HG02870 (cell line): ENCODE measurements at regions not wholly inside any gene's neighbourhood (a gene's known extent, or its start where the extent isn't known, plus 50 kb on each side); places are given as distances from the start of the nearest gene placed in this dataset.
"Not testable (repeated sequence)": the region's sequence is repeated elsewhere in the genome, so short reads cannot be mapped to it uniquely, and the experiment has no call there.

Experiments
- ATAC-seq: cut with Tn5 transposase; IDR thresholded peaks from one replicate; pipeline ENCODE4 v1.9.1; 2021; ENCODE audit warnings: mild to moderate bottlenecking, moderate library complexity; ENCODE audit not compliant: unreplicated experiment

DNA sequence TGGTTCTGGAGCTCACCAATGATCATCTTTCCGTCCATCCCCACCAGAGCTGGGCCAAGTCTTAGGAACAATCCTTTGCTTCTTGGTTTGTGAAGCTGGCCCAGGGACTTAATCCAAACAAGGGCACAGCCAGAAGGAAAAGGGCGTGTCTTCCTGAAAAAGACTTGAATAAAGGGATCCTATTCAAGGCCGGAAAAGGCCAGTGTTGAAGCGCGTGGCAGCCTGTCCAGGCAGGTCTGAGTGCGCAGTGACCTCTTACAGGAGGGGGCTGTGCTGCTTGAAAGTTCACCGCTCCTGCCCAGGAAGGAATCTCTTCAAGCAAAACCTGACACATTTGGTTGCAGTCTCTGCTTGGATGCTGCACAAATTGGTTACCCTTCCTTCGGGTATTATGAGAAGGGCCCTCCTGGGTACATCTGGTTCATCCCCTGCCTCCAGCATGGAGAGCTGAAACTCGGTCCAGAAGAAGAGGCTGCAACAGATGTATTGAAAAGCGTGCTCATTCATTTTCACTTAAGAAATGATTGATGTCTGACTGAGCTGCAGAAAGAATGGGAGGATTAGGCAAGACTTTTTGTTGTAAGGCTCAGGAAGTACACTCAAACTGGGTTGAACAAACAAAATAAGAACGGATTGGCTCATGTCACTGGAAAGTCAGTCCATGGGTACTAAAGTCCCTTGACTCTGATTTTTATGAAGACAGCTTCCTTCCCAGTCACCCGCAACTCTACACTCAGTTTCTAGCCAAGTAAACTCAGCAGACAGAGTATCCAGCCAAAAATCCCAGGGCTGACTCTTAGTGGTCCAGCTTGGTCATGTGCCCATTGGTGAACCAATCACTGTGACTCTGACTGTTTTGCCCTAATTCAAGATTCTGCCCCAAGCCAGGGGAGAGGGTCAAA, 136.3 kb downstream of the TFAP2C start:
- ATAC-seq, result no peak

DNA sequence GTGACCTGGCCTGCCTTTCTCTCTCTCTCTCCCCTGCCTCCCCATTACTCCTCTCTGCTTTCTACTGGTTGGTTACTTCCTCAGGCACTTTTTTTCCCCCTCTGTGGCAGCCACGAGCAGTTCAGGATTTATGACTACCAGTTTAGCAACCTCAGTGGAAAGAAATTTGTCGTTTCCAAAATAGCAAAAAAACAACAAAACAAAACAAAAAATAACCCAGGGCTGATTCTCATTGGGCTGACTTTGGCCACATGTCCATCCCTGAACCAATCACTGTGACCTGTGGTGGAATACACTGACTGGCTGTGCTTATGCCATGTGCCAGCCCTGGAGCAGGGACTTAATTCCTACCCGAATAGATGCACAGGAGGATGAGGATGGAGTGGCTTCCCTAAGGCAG, 137.4 kb downstream of the TFAP2C start:
- no peak for ATAC-seq

DNA sequence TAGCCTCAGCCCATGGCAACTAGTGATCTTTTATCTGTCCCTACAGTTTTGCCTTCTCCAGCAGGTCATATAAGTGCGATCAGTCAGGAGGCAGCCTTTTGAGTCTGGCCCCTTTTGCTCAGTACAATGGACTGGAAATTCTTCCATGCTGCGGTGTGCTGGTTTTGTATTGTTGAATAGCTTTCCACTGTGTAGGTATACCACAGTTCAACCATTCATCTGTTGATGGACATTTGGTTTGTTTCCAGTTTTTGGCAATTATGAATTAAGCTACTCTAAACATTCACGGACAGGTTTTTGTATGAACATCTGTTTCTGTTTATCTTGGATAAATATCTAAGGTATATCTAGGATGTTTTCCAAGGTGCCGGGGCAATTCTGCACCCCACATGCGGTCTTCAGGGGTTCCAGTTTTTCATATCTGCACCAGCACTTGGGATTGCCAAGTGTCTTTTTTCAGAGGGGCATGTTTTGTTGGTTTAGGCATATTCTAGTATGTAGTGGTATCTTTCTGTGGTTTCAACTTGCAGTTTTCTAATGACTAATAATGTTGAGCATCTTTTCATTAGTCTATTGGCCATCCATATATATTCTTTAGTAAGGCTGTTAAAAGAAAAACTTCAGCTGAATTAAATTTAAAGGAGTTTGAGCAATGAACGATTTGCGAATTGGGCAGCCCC, 141.0 kb downstream of the TFAP2C start:
- ATAC-seq, result no peak

DNA sequence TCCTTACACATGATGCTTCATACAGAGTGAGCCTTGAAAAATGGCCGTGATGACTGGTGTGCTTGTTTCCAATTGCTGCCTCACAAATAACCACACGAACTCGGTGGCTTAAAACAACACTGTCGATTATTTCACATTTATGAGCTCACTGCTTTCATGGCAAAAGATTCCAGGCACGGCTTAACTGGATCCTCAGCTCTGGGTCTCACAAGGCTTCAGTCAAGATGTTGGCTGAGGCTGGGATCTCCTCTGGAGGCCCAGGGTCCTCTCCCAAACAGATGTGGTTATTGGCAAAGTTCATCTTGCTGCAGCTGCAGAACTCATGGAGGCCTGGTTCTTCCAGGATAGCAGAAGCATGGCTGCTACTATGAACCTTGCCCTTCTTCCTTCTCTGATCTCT, 144.6 kb downstream of the TFAP2C start:
- no peak for ATAC-seq

DNA sequence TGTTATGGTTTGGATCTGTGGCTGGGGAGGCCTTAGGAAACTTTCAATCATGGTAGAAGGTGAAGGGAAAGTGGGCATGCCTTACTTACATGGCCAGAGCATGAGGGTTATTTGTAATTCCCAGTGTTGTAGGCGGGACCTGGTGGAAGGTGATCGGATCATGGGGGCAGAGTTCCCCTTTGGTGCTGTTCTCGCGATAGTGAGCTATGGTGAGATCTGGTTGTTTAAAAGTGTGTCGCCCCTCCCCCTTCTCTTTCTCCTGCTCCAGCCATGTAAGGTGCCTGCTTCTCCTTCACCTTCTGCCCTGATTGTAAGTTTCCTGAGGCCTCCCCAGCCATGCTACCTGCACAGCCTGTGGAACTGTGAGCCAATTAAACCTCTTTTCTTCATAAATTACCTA, 145.8 kb downstream of the TFAP2C start:
- no peak for ATAC-seq

DNA sequence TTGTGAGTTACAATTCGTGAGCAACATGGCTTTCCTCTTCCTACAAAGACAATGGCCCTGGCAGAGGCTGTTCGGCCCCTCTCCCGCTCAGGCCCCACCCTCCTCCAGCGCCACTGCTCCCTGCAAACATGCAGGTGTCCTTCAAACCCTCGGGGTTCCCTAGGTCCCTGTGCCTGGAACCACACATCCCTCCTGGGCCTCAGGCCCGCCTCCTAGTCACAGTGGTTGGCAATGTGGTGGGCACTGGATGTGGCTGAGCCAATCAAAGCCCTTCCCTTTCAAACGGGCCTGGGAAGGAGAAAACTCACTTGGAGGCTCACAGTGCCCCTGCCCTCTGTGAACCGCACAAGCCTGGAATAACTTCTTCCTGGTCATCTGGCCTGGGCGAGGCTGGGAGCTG, 147.2 kb downstream of the TFAP2C start:
- no peak for ATAC-seq

DNA sequence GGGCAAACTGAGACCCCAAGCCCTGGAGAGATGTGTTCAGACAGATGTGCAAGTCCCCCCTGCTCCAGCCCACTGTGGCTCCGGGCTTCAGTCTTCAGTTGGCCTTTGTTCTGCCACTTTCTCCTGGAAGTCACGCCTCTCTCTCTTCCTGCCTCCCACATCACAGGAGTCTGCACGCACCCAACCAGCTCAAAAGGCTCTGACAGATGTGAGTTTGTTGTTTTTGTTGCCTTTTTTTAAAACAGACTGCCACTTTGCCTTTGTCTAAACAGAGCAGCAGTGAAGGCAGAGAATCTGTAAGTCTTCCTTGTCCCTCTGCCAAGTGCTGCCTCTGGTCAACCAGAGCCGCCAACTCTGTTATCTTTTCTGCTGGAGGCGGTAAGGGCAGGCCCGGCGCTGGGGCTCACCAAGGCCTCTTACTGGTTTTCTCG, 149.7 kb downstream of the TFAP2C start:
- no peak for ATAC-seq

DNA sequence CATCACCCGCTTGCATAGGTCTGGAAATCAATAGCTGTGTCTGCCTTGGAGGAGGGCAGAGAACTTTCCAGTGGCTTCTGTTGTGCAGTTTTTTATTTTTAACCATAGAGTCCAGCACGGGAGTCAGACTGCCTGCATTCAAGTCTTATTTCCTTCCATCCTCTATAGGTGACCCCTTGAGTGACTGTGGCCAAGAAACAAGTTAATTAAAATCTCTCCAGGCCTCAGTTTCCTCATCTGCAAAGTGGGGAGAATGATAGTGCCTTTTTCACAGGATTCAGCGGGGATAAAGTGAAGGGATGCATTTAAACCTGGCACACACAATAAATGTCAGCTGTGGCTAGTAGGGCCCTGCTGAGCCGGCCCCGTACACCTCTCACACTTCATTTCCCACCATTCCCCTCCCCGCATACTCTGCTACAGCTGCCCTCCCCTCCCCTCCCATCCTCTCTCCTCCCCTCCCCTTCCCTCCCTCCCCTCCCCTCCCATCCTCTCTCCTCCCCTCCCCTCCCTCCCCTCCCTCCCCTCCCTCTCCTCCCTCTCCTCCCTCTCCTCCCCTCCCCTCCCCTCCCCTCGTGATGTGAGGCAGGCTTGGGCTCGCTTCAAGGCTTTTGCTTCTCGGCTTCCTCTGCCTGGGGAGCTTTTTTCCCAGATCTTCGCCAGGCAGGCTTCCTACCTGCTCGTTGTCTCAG, 150.5 kb downstream of the TFAP2C start:
- no peak for ATAC-seq

DNA sequence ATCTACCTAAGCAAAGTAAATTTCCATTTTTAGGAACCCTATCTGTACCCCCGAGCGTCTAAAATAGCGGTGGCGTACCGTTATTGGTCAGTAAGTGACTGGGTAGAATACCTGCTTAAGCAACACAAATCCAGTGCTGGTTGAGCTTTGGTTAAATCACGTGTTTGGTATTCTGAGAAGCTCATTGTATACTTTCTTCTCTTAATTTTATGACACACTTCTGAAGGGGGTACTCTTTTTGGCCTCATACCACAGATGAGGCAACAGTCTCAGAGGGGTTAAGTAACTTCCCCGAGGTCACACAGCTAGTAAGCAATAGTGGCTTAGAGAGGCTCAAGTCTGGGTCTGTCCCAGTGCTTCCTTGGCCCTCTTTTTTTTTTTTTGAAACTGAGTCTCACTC, 151.2 kb downstream of the TFAP2C start:
- no peak for ATAC-seq

DNA sequence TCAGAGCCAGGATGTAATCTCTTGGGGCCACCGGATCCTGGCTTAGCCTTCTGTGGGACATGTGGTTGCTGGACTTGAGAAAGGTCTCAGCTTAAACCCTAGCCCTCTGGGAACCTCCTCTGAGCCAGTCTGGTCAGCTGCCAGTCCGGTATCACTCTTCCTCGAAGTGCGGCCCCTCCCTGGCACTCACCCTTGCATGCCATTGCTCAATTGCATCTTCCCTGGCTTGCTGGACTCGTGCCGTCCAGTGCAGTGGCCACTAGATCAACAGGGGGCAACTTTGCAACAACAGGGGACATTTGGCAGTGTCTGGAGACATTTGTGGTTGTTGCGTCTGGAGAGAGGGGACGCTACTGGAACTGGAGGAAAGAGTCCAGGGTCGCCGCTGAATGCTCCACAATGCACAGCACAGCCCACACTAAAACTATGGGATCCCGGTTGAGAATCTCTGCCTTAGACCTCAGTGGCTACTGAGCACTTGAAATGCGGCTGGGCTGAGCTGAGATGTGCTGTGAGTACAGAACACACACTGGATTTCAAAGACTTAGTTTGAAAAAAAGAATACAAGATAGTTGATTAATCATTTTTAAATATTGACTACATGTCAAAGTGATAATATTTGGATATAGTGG, 152.1 kb downstream of the TFAP2C start:
- ATAC-seq, result no peak

DNA sequence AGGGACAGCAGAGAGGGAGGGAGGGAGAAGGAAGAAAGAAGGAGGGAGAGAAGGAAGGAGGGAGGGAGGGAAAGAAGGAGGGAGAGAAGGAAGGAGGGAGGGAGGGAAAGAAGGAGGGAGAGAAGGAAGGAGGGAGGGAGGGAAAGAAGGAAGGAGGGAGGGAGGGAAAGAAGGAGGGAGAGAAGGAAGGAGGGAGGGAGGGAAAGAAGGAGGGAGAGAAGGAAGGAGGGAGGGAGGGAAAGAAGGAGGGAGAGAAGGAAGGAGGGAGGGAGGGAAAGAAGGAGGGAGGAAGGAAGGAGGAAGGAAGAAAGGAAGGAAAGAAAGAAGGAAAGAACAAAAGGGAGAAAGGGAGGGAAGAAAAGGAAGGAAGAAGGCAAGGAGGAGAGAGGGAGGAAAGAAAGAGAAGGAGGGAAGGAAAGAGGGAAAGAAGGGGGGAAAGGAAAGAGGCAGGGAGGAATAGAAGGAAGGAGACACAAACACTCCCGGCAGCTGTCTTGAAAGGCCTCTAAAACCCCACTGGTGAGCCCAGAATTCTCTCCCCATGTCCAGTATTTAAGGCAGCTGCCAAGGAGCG, 153.0 kb downstream of the TFAP2C start:
- ATAC-seq, result not testable (repeated sequence)

DNA sequence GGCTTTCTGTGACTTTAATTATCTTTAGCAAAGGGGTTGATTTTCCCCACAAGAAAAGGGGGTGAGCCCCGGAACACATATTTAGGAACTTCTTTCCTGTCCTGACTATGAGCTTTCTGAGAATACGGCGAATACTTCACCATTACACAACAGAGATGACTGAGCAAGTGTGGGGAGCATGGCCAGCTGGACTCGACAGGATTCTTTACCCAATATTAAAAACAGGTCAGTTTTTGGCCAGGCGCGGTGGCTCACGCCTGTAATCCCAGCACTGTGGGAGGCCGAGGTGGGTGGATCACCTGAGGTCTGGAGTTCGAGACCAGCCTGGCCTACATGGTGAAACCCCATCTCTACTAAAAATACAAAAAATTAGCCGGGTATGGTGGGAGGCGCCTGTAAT, 153.7 kb downstream of the TFAP2C start:
- not testable (repeated sequence) for ATAC-seq

DNA sequence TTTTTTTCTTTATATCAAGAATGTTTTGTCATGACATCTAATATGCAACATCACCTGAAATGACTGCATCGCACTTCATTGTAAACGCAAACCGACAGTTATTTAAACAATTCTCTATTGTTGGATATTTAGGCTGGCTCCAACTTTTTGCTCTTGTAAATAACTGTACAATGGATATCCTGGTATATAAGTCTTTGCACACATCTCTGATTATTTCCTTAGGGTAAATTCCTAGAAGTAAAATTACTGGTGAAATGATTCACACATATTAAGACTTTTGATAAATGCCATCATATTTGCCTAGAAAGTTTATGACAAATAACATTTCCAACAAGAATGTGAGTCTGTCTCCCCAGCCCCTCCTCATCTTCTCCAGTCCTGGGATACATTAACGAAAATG, 154.7 kb downstream of the TFAP2C start:
- ATAC-seq, result no peak

DNA sequence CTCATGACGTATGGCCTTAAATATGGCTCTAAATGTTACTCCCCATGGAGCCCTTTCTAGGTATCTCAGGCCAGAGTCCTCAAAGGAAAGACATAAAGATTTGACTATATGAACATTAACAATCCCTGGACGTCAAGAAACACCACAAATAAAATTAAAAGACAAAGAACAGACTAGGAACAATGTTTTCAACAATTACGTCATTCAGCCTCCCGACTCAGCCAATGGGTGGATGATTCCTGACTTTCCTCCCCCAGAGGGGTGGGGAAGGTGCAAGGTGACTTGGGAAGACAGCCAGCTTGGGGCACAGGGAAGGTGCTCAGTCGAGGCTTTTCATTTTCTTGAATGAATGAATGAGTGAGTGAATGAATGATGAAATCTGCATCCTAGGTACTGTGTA, 157.4 kb downstream of the TFAP2C start:
- no peak for ATAC-seq

DNA sequence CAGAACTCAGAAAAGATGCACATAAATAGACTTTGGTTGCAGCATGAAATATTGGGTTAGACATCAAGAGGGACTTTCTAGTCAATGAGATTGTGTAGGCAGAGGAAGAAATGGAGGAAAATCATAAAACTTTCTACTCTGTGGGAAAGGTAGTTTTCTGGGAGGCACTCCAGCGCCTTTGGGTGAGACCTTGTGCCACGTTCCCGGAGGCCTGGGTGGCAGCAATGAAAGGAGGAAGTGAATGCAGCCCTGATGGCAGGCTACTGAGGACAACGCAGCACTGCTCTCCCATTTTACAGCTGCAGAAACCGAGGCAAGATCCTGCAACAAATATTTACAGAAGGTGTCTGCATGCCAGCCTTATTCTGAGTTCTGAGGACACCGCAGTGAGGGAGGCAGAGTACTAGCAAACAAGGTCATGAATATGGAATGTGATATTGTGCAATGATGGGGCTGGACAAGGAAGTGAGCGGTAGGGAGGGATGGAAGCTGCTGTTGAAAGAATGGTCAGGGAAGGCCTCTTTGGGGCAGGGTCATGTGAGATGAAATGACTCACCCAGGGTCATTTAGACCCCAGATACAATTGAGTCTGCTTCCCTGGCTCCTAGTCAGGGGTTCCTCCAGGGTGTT, 159.1 kb downstream of the TFAP2C start:
- ATAC-seq, result no peak

DNA sequence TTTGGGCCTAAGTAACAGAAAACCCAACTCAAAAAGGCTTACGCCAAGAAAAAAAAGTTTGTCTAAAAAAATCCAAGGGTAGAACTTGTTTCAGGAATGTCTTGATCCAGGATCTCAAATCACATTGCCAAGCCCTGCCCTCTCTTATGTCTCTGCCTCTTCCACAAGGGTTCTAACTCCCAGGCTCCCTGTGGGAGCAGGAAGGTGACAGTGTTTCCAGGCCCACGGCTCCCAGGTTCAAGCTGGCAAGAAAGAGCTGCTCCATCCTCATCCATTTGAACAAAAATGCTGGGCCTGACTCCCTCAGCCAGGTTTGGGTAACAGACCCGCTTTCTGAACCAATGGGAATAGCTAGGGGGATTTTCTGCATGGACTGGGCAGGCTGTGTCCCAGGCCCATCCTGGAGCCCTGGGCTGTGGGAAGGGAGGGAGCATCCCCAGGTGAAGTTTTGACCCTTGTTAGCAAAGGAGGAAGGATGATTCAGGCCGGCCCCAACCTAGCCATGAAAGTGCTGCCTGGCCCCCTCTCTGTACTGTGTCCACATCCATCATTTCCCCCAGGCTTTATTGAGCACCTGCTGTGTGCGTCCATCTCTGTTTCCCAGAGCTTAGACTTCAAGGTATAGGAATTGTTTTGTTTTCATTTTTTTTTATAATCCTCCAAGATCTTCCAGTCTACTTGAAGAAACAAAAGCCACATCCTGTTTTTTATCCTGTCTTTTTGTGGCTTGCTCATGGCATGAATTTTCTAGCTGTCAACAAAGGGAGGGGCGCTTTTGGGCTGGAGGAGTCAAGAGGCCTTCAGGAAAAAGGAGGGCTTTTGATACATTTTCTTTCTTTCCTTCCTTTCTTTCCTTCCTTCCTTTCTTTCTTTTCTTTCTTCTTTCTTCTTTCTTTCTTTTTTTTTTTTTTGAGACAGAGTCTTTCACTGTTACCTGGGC, 159.8 kb downstream of the TFAP2C start:
- ATAC-seq, result no peak

DNA sequence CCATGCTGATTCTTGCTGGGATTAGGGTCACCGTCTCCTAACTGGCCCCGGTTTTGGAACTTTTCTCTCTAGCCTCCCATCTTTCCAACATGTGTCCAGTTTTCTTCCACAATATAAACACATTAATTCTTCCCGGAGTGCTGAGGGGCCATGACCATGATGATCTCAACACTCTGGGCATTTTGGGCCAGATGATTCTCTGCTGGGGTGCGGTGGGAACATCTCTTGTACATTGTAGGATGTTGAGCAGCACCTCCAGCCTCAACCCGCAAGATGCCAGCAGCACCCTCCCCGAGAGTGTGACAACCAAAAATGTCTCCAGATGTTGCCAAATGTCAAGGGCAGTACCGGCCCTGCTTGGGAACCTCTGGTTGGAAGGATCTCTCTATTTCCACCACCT, 164.8 kb downstream of the TFAP2C start:
- no peak for ATAC-seq

DNA sequence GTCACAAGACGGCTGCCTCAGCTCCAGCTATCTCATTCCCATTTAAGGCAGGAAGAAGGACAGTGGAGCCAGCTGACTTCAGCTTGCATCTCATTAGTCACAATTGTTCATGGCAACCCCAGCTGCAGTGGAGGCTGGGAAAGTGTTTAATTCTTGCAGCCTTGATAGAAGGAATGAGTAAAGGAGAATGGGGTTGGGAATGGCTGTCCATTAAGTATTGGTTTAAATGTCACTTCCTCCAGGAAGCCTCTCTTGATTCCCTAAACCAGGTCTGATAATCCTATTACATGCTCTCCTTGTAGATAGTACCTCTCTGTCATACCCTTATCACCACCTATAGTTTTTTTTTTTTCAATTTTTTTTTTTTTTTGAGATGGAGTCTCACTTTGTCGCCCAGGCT, 166.4 kb downstream of the TFAP2C start:
- ATAC-seq, result no peak

DNA sequence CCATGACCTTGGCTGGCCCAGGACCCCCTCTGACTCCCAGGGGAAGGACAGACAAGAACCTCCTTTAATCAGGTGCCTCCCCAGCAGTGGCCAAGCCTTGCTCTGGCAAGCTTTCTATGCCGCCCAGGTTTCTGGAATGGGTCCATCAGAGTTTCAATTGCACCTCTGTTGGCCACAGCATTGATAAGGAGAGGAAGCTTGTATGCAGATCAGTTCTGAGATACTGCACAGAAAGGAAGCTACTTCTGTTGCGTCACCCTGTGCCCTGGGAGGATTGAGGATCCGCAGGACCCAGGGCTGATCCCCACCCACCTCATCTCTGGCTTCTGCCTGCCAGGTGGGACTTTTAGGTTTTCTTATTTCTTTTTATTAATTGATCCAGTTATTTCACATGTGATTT, 167.2 kb downstream of the TFAP2C start:
- no peak for ATAC-seq
